ENCODE measurements at regions not wholly inside any gene's neighbourhood (a gene's known extent, or its start where the extent isn't known, plus 50 kb on each side); places are given as distances from the start of the nearest gene placed in this dataset.

GRCh38 chr4:138561906-138562305 is 319.8 kb upstream of the SLC7A11 start:
- H3K27ac ChIP-seq, result no peak overlapping the region
- H3K4me3 ChIP-seq, result no peak overlapping the region
- no peaks in the 10 kb centered on the region for H3K9me3 ChIP-seq
- no peak for TF ChIP-seq CTCF (IDR thresholded peaks at IDR 0.05)
- no peak for TF ChIP-seq POLR2A (IDR thresholded peaks at IDR 0.05)
- no peak for TF ChIP-seq POLR2AphosphoS5 (IDR thresholded peaks at IDR 0.05)
- no peak for TF ChIP-seq EP300 (IDR thresholded peaks at IDR 0.05)
- H3K4me1 ChIP-seq, result no peaks in the 10 kb centered on the region
- no peak for DNase-seq (ENCODE audit: low spot score in 2 of 2)
- H3K36me3 ChIP-seq, result no peaks in the 10 kb centered on the region
- no peaks in the 10 kb centered on the region for H3K27me3 ChIP-seq
- 74% methylated on average over 18 of the region's 18 CpGs for WGBS

GRCh38 chr4:138561276-138561880 is 319.2 kb upstream of the SLC7A11 start:
- DNase-seq (ENCODE audit: low spot score in 2 of 2), result no peak
- Histone ChIP-seq H3K4me3 (no peak overlapping the region), H3K27me3 (no peaks in the 10 kb centered on the region), H3K27ac (no peak overlapping the region), H3K36me3 (no peaks in the 10 kb centered on the region), H3K4me1 (no peaks in the 10 kb centered on the region), H3K9me3 (no peaks in the 10 kb centered on the region)
- TF ChIP-seq POLR2AphosphoS5 (IDR thresholded peaks at IDR 0.05), result no peak
- no peak for TF ChIP-seq CTCF (IDR thresholded peaks at IDR 0.05)
- no peak for TF ChIP-seq POLR2A (IDR thresholded peaks at IDR 0.05)
- no peak for TF ChIP-seq EP300 (IDR thresholded peaks at IDR 0.05)
- 92% methylated on average over 40 of the region's 40 CpGs for WGBS

- 88% methylated on average over 21 of the region's 21 CpGs for WGBS
Observed at GRCh38 chr4:138560448-138560847, 318.3 kb upstream of the SLC7A11 start.

GRCh38 chr4:138558886-138559285 is 316.7 kb upstream of the SLC7A11 start:
- Histone ChIP-seq H3K4me3 (no peak overlapping the region), H3K4me1 (no peaks in the 10 kb centered on the region), H3K27ac (no peak overlapping the region), H3K27me3 (no peaks in the 10 kb centered on the region), H3K9me3 (no peaks in the 10 kb centered on the region), H3K36me3 (no peaks in the 10 kb centered on the region)
- no peak for TF ChIP-seq POLR2A (IDR thresholded peaks at IDR 0.05)
- no peak for TF ChIP-seq EP300 (IDR thresholded peaks at IDR 0.05)
- no peak for TF ChIP-seq CTCF (IDR thresholded peaks at IDR 0.05)
- TF ChIP-seq POLR2AphosphoS5 (IDR thresholded peaks at IDR 0.05), result no peak
- 29% methylated on average over 1 of the region's 1 CpG for WGBS
- DNase-seq (ENCODE audit: low spot score in 2 of 2), result no peak

More at GRCh38 chr4:138560448-138560847, 318.3 kb upstream of the SLC7A11 start:
- Histone ChIP-seq H3K36me3 (no peaks in the 10 kb centered on the region), H3K27ac (no peak overlapping the region), H3K4me3 (no peak overlapping the region), H3K9me3 (no peaks in the 10 kb centered on the region), H3K4me1 (no peaks in the 10 kb centered on the region), H3K27me3 (no peaks in the 10 kb centered on the region)
- TF ChIP-seq CTCF (IDR thresholded peaks at IDR 0.05), result no peak
- no peak for TF ChIP-seq POLR2AphosphoS5 (IDR thresholded peaks at IDR 0.05)
- TF ChIP-seq EP300 (IDR thresholded peaks at IDR 0.05), result no peak
- no peak for TF ChIP-seq POLR2A (IDR thresholded peaks at IDR 0.05)
- no peak for DNase-seq (ENCODE audit: low spot score in 2 of 2)

GRCh38 chr4:138555584-138555983 is 313.4 kb upstream of the SLC7A11 start:
- Histone ChIP-seq H3K27ac (no peak overlapping the region), H3K4me1 (no peaks in the 10 kb centered on the region), H3K36me3 (no peaks in the 10 kb centered on the region), H3K4me3 (no peak overlapping the region), H3K9me3 (no peaks in the 10 kb centered on the region), H3K27me3 (no peaks in the 10 kb centered on the region)
- DNase-seq (ENCODE audit: low spot score in 2 of 2), result no peak
- WGBS, result 100% methylated on average over 1 of the region's 1 CpG
- TF ChIP-seq POLR2A (IDR thresholded peaks at IDR 0.05) (no peak), EP300 (IDR thresholded peaks at IDR 0.05) (no peak), POLR2AphosphoS5 (IDR thresholded peaks at IDR 0.05) (no peak), CTCF (IDR thresholded peaks at IDR 0.05) (no peak)
